HepG2 (cell line): ENCODE measurements at regions not wholly inside any gene's neighbourhood (a gene's known extent, or its start where the extent isn't known, plus 50 kb on each side); places are given as distances from the start of the nearest gene placed in this dataset.

ENCODE experiments used
- ATAC-seq: fragments of 200-7000 bp; cut with Tn5 transposase; 3 replicates; pipeline ENCODE4 v1.9.1; 2020; ENCODE audit warnings: mild to moderate bottlenecking, moderate library complexity
- BruUV-seq: library from RNA; stranded (reverse); fragments of 400-500 nt; replicated peaks from 2 replicates; lab custom pipeline; 2021; lab: Mats Ljungman, UMichigan
- CTCF ChIA-PET: fragments of 300-600 bp; formaldehyde crosslinking; extraction: SDS; loops from one replicate; lab custom pipeline; 2021; ENCODE audit warnings: low total read pairs, inconsistent platforms, low intra/inter-chr PET ratio; lab: Yijun Ruan, JAX
- POLR2A ChIA-PET: fragments of 350-600 bp; sonication (Branson Sonifier 250); formaldehyde crosslinking; loops from one replicate; lab custom pipeline; 2020; ENCODE audit warnings: antibody characterized with exemption, inconsistent platforms; lab: Yijun Ruan, JAX
- DNase-seq: peaks from one replicate; pipeline ENCODE4 v3.0.0-alpha.2; 2015; ENCODE audit warnings: low spot score
- FAIRE-seq: peaks from 3 replicates; lab custom pipeline; 2011; peaks lifted over from hg19 to GRCh38; lab: Jason Lieb, UNC
- H2AFZ ChIP-seq: one replicate; pipeline ENCODE4 v1.6.1; 2011; ENCODE audit warnings: low read length, inconsistent platforms
- H3K27ac ChIP-seq: fragments of 300-600 bp; 3 replicates; pipeline ENCODE4 v1.8.0; 2011; ENCODE audit warnings: mixed run types, mild to moderate bottlenecking, mixed read lengths, low read length, inconsistent platforms; ENCODE audit not compliant: insufficient read depth; ENCODE audit errors: extremely low read length
- H3K27me3 ChIP-seq, 2 experiments: fragments of 200-600 bp in 1 of 2; 2 replicates in 1 of 2; 3 replicates in 1 of 2; pipeline versions ENCODE4 v1.6.0 to v1.8.0; 2011; ENCODE audit warnings: low read length in 2 of 2, mild to moderate bottlenecking in 2 of 2, moderate library complexity in 2 of 2, inconsistent platforms in 1 of 2; ENCODE audit not compliant: insufficient read depth in 2 of 2, control insufficient read depth in 1 of 2
- H3K36me3 ChIP-seq, 2 experiments: fragments of 200-600 bp in 1 of 2; replicated peaks in 1 of 2; 2 replicates in 1 of 2; 3 replicates in 1 of 2; pipeline versions ENCODE4 v1.5.1 to v1.8.0; 2011; ENCODE audit warnings: low read length in 2 of 2, inconsistent platforms in 1 of 2; ENCODE audit not compliant: insufficient read depth in 2 of 2, control insufficient read depth in 1 of 2
- H3K4me1 ChIP-seq: 2 replicates; pipeline ENCODE4 v1.5.1; 2012; ENCODE audit warnings: low read length, inconsistent platforms; ENCODE audit not compliant: insufficient read depth
- H3K4me2 ChIP-seq: 2 replicates; pipeline ENCODE4 v1.6.0; 2011; ENCODE audit warnings: low read depth, low read length, inconsistent platforms
- H3K4me3 ChIP-seq, 3 experiments: fragments of 200-600 bp in 1 of 3; sonication (generic), shearing (Covaris generic) in 1 of 3; replicated peaks in 1 of 3; 2 replicates each; pipeline ENCODE4 v1.5.1; 2011 to 2016; ENCODE audit warnings: low read length in 3 of 3, inconsistent platforms in 2 of 3, low read depth in 2 of 3, mild to moderate bottlenecking in 2 of 3, control low read depth in 1 of 3, mixed read lengths in 1 of 3; ENCODE audit not compliant: insufficient read depth in 1 of 3
- H3K79me2 ChIP-seq: one replicate; pipeline ENCODE4 v1.6.1; 2011; ENCODE audit warnings: low read length, inconsistent platforms; ENCODE audit not compliant: insufficient read depth
- H3K9ac ChIP-seq: 2 replicates; pipeline ENCODE4 v1.6.0; 2011; ENCODE audit warnings: mild to moderate bottlenecking, low read depth, low read length, inconsistent platforms; ENCODE audit not compliant: insufficient read depth
- H3K9me3 ChIP-seq: 2 replicates; pipeline ENCODE4 v1.5.1; 2012; ENCODE audit warnings: mild to moderate bottlenecking, low read length
- H4K20me1 ChIP-seq: 2 replicates; pipeline ENCODE4 v1.6.0; 2011; ENCODE audit warnings: inconsistent platforms, mild to moderate bottlenecking, low read length, moderate library complexity; ENCODE audit not compliant: insufficient read depth
- BORCS8-MEF2B ChIP-seq: sonication (generic); formaldehyde crosslinking; IDR thresholded peaks from 2 replicates; pipeline ENCODE4 v1.8.0; 2022; ENCODE audit warnings: mild to moderate bottlenecking, missing genetic modification reagents
- CBFB ChIP-seq: sonication (generic); formaldehyde crosslinking; IDR thresholded peaks from 2 replicates; pipeline ENCODE4 v1.4.0; 2020; ENCODE audit warnings: missing genetic modification reagents
- CREB3 ChIP-seq: sonication (generic); formaldehyde crosslinking; IDR thresholded peaks from 2 replicates; pipeline ENCODE4 v1.5.0; 2020; ENCODE audit warnings: missing genetic modification reagents
- MLLT10 ChIP-seq: sonication (generic); formaldehyde crosslinking; IDR thresholded peaks from 2 replicates; pipeline ENCODE4 v1.4.0; 2020; ENCODE audit warnings: missing genetic modification reagents
- PRDM10 ChIP-seq: sonication (generic); formaldehyde crosslinking; IDR thresholded peaks from 2 replicates; pipeline ENCODE4 v1.4.0; 2020; ENCODE audit warnings: low read depth, missing genetic modification reagents
- REPIN1 ChIP-seq: sonication (generic); formaldehyde crosslinking; IDR thresholded peaks from 2 replicates; pipeline ENCODE4 v1.8.0; 2022; ENCODE audit warnings: missing genetic modification reagents, low read depth, mild to moderate bottlenecking, borderline replicate concordance
- ZBED4 ChIP-seq: sonication (generic); formaldehyde crosslinking; IDR thresholded peaks from 2 replicates; pipeline ENCODE4 v1.4.0; 2020; ENCODE audit warnings: missing genetic modification reagents, borderline replicate concordance
- ZFY ChIP-seq: sonication (generic); formaldehyde crosslinking; IDR thresholded peaks from 2 replicates; pipeline ENCODE4 v1.4.0; 2020; ENCODE audit warnings: missing genetic modification reagents
- ZKSCAN5 ChIP-seq: sonication (generic); formaldehyde crosslinking; IDR thresholded peaks from 2 replicates; pipeline ENCODE4 v1.5.1; 2020; ENCODE audit warnings: mild to moderate bottlenecking, missing genetic modification reagents
- ZMYM3 ChIP-seq: sonication (generic); formaldehyde crosslinking; IDR thresholded peaks from 2 replicates; pipeline ENCODE4 v1.5.1; 2020; ENCODE audit warnings: mild to moderate bottlenecking, missing genetic modification reagents
- ZNF12 ChIP-seq: sonication (generic); formaldehyde crosslinking; IDR thresholded peaks from 2 replicates; pipeline ENCODE4 v1.5.0; 2020; ENCODE audit warnings: missing genetic modification reagents
- ZNF232 ChIP-seq: sonication (generic); formaldehyde crosslinking; IDR thresholded peaks from 2 replicates; pipeline ENCODE4 v1.4.0; 2020; ENCODE audit warnings: missing genetic modification reagents, borderline replicate concordance
- ZNF292 ChIP-seq: sonication (generic); formaldehyde crosslinking; IDR thresholded peaks from 2 replicates; pipeline ENCODE4 v1.8.1; 2022; ENCODE audit warnings: mild to moderate bottlenecking, low read depth, missing genetic modification reagents, borderline replicate concordance
- WGBS: methylation state at CpG from one replicate; pipeline ENCODE4 v1.1.6; 2017; ENCODE audit warnings: low lambda C conversion rate; 5-methylcytosine and 5-hydroxymethylcytosine counted together
- in situ Hi-C: cut with HindIII; loops from 2 replicates; pipeline ENCODE4 v1.10.0; 2017; ENCODE audit warnings: low pct_unique_long_range_greater_than_20kb; ENCODE audit not compliant: extremely low pct_ligation_motif_present
- intact Hi-C: fragments of 100-400 bp; cut with micrococcal nuclease; formaldehyde crosslinking; loops from one replicate; pipeline ENCODE4 v1.10.0; 2022; ENCODE audit not compliant: unreplicated experiment
- TF ChIP-seq, protein P1 (sequence below): sonication (generic); formaldehyde crosslinking; IDR thresholded peaks from 2 replicates; pipeline ENCODE4 v1.8.0; 2022; ENCODE audit warnings: low read depth, missing genetic modification reagents

DNA sequence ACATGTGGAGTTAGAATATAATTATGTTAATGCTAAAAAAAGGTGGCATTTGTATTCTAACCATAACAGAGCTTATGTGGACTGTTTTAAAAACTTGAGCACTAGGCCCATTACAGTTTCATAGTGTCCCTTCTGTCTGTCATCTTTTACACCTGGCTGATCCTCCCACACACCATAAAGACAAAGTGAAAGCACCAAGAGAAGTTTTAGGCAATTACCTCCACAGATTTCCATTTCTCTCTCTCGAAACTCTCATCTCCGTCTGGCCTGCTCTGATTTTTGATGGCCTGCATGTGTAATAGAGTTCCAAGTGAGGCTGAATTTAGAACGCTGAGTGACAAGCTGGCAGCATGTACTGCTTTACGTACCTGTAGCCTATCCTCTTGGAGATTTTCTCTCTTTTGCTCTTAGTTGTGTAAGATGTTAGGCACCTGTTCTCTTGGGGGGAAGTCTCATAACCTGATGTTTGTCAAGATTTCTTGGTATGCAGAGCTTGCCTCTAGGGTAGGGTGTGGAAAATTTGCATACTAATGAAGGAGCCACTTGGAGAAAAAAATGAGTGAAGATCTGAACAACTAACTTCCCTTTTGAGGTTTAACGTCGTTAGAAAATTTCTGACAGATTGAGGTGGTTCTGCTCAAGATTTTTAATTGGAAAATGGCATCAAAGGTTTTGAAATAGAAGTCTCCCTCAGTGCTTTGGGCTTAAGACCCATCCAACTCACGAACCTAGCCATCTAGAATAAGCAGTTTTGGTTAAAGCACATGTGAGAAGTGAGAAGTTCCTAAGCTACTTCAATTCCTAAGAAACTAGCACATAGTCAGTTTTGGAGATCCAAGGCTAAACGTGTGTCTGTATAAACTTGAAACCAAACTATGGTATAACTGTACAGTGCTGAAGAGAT is 57.6 kb upstream of the RAP1GDS1 start:
- no peaks in the 10 kb centered on the region for H3K79me2 ChIP-seq
- DNase-seq = no peak
- ChIA-PET CTCF (no interaction called here), POLR2A (no interaction called here)
- 37% methylated on average over 8 of the region's 8 CpGs for WGBS
- in situ Hi-C loops = no loop called here
- H3K27ac ChIP-seq = no peak overlapping the region
- no peak overlapping the region for H3K9ac ChIP-seq
- H3K36me3 ChIP-seq = no peaks in the 10 kb centered on the region
- H3K27me3 ChIP-seq = no peaks in the 10 kb centered on the region
- no peak for ATAC-seq
- H4K20me1 ChIP-seq = no peaks in the 10 kb centered on the region
- no peaks in the 10 kb centered on the region for H3K4me1 ChIP-seq
- FAIRE-seq = no peak
- BruUV-seq = no TSS peak
- peaks cover 6% of the 10 kb centered on the region; the same call in 1 of the 2 replicates for H3K9me3 ChIP-seq
- intact Hi-C loops = no loop called here
- H3K4me3 ChIP-seq = no peak overlapping the region
- H3K4me2 ChIP-seq = no peak overlapping the region
- H2AFZ ChIP-seq = no peak overlapping the region
- no peak for TF ChIP-seq MLLT10 (CRISPR knock-in tag)
- no peak for TF ChIP-seq PRDM10
- TF ChIP-seq ZNF232 (CRISPR knock-in tag) = no peak
- no peak for TF ChIP-seq ZMYM3
- TF ChIP-seq, protein P1, sequence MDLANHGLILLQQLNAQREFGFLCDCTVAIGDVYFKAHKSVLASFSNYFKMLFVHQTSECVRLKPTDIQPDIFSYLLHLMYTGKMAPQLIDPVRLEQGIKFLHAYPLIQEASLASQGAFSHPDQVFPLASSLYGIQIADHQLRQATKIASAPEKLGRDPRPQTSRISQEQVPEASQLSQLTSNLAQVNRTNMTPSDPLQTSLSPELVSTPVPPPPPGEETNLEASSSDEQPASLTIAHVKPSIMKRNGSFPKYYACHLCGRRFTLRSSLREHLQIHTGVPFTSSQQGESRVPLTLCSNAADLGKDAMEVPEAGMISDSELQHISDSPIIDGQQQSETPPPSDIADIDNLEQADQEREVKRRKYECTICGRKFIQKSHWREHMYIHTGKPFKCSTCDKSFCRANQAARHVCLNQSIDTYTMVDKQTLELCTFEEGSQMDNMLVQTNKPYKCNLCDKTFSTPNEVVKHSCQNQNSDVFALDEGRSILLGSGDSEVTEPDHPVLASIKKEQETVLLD (CRISPR knock-in tag) = no peak
- no peak for TF ChIP-seq CBFB (CRISPR knock-in tag)
- no peak for TF ChIP-seq ZNF12 (CRISPR knock-in tag)
- no peak for TF ChIP-seq ZKSCAN5
- TF ChIP-seq CREB3 (CRISPR knock-in tag) = no peak
- no peak for TF ChIP-seq ZFY (CRISPR knock-in tag)
- no peak for TF ChIP-seq BORCS8-MEF2B (CRISPR knock-in tag)
- TF ChIP-seq REPIN1 (CRISPR knock-in tag) = no peak
- no peak for TF ChIP-seq ZNF292 (CRISPR knock-in tag)
- no peak for TF ChIP-seq ZBED4
